Stimulated activated CD4-positive, alpha-beta T cell treated with anti-CD3 and anti-CD28 coated beads, Interleukin-1b, Interleukin-23, amount 100 ng/mL, for 24 hours (primary cell): ENCODE measurements at regions not wholly inside any gene's neighbourhood (a gene's known extent, or its start where the extent isn't known, plus 50 kb on each side); places are given as distances from the start of the nearest gene placed in this dataset.

ENCODE experiments used
- DNase-seq, 4 experiments: peaks; one replicate each; pipeline ENCODE4 v3.0.0-alpha.2; 2020; ENCODE audit warnings: low read depth in 4 of 4, low spot score in 1 of 4

DNA sequence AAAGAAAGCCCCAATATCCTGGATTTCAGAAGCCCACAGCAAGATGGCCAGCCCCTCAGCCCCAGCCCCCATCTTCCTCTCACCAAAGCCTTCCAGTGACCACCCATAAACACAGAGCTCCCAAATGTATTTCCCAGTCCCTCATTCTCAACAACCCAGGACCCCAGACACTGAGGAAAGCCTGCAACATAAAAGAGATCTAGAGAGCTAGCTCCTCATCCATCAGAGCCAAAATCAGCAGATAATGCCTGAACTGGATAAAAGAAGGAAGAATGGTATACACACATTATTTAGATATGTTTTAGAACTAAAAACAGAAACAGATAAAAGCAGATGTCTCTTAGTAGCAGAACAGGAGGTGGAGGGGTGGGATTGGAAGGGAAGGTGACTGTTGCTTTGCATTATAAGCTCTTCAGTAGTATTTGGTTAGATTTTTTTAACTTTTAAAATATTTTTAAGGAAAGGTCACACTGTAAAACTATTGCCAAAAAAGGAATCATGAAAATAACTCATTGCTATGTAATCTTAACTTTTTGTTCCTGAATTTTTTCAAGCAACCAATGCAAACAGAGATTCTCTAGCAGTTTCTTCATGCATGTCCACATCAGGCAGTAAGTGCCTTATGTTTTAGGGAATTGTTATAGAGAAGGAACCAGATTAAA, 144.2 kb upstream of the PKDCC start:
- DNase-seq = no peak

DNA sequence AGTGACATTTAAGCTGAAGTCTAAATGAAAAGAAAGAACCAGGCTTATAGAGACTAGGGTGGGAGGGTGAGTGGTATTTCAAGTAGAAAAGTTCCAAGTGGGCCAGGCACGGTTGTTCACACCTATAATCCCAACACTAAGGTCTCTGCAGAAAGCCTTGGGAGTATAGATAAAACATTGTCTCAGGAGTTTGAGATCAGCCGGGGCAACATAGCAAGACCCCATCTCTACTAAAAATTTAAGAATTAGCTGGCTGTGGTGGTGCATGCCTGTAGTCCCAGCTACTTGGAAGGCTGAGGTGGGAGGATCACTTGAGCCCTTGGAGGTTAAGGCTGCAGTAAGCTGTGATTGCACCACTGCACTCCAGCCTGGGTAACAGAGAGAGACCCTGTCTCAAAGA, 143.4 kb upstream of the PKDCC start:
- DNase-seq = no peak

DNA sequence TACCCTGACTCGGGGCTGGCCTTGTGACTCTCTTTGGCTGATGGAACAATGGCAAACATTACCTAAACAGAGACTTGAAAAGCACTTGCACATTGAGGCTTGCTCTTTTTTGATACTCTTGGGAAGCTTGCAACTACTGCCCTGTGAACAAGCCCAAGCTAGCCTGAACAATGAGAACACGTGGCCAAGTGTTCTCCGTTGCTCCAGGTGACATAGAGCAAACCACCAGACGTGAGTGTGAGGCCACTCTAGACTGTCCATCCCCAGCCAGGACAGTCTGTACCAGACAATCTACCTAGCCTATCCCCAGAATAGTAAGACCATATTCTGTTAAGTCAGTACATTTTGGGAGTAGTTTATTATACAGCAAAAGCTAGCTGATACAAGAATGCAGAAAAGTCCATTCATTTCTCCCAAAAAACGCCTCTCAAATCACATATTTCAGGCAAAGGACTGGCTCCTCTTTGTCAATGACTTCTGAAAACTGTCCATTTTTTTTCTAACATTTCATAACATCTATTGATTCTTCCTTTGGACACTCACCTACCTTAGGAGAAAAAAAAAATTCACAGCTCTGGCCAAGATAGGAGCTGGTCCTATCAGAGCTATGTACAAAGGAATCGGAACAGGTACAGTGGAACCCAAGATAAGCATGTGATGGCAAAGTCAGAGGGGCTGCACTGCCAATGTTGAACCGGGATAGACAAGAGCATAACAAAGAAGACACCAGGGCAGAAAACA, 142.1 kb upstream of the PKDCC start:
- DNase-seq = no peak

DNA sequence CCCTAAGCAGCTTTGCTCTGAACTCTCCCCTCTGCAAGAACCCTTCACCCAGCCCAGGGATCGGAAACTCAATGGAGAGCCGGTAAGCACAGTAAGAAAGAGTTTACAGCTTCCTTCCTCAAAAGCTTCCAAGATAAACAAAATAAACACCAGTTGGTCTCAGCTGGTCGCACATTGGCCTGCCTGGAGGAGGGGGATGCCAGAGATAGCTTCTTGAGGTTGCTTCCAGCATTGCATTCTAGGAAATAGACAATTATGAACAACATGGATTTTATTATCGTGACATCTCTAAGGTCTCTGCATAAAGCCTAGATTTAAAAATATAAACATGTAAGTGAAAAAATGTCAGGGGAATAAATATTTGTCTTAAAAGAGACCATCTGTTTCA, 141.5 kb upstream of the PKDCC start:
- DNase-seq = no peak

DNA sequence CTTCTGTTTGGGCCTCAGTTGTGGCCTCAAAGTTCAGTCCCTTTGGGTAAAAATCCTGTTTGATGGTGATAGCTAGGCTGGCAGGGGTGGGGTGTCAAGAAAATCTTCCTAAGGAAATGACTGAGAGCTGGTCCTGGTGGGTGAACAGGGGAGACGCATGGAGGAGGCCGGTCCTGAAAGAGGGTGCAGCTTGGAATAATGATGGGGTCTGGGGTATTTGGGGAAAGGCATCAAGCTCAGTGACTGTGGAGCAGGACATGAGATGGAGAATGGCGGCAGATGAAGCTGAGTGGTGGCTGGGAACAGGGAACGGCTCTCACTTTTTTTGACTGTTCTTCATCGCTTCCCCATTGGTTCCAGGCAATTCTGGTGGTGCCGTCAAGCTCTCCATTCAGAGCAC, 140.7 kb upstream of the PKDCC start:
- DNase-seq = no peak

DNA sequence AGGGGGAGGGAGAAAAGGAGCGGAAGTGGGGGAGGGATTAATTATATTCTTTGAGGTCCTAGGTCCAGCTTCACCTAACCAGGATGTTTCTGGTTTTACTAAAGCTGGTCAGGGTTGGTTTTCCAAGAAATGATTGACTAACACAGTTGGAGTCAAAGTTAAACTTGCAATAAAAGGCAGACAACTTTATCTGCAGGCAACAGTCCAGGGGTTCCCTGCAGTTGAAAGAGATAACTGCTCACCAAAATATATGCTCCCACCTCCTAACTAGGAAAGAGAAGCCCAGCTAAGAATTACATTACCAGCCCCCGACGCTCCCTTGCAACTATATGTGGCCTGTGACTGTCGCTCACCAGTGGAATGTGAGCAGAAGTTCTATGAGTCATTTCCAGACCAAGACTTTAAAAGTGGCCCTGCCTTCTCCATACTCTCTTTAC, 140.0 kb upstream of the PKDCC start:
- DNase-seq = no peak

DNA sequence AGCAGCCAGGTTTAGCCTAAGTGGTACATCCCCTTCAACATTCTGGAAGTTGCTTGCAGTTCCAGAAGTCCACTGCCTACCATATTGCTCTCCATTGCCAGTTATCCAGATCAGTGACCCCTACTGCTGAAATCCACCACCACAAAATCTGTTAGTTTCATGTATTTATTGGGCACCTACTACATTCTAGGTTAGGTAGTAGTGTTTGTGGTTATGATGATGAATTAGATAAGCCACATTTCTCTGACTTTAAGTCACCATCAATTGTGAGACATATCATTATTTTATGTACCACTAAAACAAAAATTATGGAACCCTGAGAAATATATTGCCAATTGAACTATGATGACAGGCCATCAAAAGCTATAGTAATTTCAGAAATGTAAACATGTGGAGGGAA, 139.5 kb upstream of the PKDCC start:
- no peak for DNase-seq

DNA sequence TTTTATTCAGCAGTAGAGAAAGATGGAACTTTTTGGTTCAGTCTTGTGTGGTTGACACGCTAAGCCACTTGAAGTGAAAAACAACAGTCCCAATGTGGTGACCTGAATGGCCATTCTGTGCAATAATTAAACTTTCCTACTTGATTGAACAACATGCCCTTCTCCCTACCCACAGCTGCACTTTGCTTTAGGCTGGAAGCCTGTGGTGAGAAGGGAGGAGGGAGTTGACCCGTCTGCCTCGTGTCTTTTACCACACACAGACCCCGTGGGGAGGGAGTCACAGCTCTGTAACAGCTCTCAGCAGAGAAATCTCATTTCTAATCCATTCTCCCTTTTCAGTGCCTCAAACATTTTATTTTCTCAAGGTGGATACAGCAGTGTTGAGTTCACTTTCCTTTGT, 138.2 kb upstream of the PKDCC start:
- DNase-seq = no peak

DNA sequence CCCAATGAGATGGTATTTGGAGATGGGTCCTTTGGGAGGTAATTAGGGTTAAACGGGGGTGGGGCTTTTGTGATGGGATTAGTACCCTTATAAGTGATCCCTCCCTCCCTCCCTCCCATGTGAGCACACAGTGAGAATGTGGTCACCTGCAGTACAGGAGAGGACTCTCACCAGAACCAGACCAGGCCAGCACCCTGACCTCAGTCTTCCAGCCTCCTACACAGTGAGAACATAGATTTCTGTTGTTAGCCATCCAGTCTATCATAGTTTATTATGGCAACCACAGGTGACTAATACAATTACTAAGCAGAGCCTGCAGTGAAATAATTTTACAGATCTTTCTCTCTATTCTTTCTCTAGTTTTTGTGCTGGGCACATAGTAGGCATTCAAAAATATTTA, 137.7 kb upstream of the PKDCC start:
- no peak for DNase-seq

DNA sequence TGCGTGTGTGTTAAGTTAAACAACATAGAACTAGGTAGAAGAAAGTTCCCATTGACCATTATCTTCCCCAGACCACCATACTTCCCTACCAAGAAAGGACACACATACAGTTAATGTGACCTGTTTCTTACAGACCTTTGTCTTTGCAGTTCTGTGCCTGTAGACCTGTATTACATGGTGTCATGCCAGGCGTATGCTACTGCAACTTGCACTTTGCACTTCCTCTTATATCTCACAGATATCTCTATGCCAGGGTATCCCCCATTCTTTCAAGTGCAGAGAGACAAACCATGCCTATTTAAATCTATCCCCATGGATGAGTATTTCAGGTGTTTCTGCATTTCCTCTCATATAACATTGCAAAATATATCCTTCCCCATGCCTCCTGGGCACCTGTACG, 136.8 kb upstream of the PKDCC start:
- no peak for DNase-seq

DNA sequence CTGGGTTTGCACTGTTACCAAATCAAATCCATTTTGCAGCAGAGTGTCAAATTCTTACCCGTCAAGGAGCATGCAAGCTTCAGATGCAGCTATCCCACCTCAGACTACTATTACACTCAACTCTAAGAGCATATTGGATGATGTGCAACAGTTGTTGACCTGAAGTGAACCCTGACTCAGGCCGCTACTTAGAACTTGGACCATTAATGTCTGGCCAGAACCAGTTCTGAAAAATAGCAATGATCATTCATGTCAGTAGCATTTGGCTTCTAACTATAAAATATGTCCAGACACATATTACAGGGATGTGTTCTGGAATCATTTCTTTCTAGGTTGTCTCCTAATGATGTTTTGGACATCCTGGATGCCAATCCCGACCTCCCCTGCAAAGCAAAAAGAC, 135.5 kb upstream of the PKDCC start:
- DNase-seq = no peak

DNA sequence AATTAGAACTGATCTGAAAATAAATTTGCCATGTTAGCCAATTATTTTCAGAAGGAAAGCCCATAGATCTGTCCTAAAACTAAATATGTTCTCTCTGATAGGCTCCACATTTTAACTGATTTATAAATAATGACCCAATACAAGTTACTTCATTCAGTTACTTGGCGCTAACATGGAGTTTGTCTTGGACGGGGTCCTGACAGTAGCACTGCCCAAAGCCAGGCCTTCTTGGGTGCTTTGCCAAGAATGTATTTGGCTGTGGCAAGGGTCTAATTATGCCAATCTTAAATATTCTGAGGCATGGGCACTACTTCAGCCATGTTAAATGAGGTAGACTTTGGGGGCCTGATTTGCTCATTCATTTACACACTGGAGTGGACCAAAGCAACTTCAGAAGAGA, 135.0 kb upstream of the PKDCC start:
- no peak for DNase-seq

DNA sequence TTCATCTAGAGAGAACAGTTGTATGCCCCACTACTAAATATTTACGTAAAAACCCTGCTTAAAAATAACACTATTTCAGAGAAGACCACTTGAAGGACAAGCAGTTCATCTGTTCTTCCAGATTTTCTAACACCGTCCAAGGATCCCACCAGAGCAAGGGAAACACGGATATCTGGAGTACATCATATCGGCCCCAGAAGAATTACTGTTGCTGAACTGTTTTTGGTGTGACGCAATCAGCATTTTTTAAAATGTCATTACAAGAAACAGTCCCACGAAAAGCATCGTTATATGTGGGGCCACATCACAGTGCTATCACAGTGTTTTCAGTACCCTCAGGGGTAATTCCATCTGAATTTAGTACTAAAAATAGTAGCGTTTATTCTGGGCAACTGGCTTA, 134.5 kb upstream of the PKDCC start:
- no peak for DNase-seq

DNA sequence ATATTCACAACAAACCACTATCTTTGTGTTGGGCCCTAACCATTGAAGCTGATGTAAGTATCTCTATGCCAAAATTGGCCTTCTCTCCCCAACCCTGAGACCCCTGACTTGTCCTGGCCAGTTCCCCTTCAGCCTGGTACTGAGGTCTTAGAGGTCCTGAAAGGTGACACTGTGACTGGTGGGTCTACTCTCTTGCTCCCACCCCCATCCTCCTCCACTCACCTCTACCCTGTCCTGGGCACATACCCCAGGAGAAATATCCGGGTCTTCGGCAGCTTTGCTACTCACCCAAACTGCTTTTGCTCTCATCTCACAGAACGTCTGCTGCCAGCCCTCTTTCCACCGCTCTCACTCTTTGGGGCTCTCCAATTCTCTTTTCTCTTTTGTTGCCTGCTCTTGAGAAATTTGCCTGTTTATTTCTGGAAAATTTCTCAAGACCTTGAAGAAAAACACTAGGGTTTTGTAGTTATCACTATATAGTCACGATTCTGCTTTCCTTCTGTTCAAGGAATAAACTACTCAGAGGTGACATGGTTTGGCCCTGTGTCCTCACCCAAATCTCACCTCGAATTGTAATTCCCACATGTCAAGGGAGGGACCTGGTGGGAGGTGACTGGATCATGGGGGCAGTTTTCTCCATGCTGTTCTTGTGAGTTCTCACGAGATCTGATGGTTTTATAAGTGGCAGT, 133.8 kb upstream of the PKDCC start:
- DNase-seq = no peak

DNA sequence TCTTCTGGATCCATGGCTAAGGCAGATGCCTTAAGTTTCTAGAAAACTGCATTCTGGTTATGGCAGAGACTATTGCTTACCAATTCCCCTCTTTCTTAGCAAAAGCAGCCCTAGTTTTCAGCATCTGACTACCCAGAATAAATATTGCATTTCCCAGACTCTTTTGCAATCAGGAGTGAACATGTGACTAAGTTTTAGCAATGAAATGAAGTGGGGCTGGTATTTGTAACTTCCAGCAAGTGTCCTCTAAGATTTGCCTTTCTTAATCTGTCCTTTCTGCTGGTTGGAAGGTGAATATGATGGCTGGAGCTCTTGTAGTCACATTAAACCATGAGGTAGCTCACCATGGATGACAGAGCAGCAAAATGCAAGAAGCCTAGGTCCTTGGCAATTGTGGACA, 132.9 kb upstream of the PKDCC start:
- no peak for DNase-seq

DNA sequence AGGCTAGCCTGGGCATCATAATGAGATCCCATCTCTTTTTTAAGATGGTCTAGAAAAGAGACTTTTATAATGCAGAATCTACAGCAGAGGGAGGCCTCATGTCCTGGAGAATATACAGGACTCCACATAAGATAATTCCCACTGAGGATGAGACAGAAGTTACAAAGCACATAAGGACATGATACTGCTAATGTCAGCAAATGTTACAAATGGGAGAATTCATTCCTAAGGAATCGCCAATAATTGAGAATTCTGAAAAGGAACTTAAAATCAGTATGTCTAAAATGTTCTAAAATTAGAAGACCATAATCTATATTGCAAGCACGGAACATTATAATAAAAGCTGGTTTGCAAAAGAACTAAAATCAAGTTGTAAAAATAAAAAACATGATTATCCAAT, 131.6 kb upstream of the PKDCC start:
- DNase-seq = no peak

DNA sequence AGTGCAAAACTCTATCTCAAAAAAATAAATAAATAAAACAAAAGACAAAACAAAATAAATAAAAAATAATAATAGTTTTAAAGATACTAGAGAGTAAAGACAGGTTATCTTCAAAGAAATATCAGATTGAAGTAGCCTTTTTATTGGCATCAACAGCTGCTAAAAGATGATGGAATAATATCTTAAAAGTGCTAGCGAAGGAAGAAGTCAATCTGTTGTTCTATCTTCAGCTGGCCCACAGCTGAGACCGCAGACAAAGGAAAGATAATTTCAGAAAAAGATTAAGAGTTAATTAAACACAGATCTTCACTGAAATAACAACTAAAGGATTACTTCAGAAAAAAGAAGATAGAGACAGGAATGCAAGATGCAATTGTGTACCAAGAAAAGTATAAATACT, 130.2 kb upstream of the PKDCC start:
- DNase-seq = no peak

DNA sequence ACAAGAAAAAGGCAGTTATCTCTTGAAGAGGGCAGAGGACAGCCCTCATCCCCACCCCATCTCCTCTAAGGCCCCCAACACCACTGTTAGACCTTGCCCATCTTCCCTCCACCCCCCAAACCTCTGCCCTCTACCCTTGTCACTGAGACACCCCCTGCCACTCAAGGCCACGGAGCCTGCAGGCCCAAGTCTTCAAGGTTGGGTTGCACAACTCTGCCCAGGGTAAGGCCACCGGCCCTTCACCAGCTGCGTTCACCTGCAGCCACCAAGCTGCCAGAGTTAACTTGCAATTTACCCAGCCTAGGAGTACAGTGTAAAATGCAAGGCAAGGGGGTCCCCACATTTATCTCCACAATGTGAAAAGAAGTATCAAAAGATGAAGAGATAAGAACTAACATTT, 128.7 kb upstream of the PKDCC start:
- no peak for DNase-seq

DNA sequence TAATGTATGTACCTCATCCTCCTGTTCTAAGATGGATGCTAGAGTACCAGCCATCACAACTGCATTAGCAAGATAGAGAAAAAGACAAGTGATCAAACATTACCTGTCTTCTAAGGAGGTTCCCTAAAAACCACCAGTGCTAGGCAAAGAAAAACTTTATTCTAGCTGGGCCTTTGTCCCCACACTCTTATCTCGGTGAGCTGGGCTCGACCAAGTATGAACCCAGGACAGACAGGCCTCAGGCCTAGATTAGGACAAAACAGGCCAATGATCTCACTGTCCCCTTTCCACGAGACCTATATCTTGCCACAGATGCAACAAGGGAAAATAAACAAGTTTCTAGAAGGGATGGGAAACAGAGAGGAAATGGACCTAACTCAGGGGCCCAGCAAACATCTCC, 127.6 kb upstream of the PKDCC start:
- DNase-seq = no peak

DNA sequence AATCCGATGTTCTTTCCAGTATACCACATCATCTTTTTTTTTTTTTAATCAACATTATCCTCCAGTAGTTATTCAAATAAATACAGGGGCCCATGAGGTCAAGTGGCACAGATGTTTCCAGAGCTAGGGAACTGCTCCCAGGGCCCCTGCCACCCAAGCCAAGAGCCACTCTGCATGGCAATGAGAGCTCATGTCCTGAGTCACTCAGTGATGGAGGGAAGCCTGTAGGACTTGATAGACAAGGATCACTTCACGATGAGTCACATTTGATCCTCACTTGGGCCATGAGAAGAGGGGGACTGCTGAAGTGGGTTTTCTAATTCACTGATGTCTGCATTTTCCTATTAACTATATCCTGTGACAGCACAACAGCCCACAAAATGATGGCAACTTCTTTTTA, 127.0 kb upstream of the PKDCC start:
- DNase-seq = no peak

DNA sequence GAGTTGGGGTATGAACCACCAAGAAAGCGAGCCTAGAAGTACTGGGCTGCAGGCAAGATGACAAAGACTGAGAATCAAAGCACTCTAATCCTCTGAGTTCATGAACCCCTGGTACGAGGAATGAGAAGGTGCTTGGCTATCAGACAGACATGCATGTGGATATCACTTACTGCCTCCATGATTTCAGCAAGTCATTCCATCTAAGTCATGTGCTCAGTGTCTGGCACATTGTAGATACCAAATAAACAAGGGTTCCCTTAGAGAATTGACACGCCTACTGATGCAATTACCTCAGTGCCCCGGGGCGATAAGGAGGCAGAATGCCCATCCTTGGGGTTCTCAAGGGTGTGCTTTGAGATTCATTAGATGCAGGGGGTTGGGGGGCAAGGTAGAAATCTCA, 125.6 kb upstream of the PKDCC start:
- no peak for DNase-seq

DNA sequence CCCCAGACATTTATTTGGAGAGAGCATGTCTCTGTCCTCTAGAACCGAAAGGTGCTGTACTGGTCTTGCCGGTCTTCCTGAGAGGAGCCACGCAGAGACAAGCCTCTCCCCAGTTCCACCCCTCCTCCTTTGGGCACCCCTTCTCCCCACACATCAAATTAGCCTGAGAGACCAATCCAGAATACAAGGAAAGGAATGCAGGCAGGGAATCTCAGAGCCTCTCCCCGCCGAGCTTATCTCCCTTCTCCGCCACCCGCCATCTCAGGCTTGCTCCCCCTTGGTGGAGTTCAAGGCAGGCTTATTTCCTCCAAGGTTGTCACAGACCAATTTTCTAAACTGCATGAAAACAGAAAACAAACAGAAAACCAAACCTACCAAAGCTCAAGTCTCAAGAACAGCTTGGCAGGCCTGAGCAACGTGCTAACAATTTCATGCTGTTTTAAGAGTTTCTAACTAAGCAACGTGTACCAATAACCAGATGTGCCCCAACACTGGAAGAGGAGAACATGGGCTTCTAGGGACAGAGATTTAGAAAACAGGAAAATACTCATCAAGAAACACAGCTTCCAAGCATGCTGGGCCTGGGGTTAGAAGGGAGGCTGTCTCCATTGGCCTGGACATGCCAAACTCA, 124.5 kb upstream of the PKDCC start:
- DNase-seq = no peak
